ENCODE measurements at regions not wholly inside any gene's neighbourhood (a gene's known extent, or its start where the extent isn't known, plus 50 kb on each side); places are given as distances from the start of the nearest gene placed in this dataset.

DNA sequence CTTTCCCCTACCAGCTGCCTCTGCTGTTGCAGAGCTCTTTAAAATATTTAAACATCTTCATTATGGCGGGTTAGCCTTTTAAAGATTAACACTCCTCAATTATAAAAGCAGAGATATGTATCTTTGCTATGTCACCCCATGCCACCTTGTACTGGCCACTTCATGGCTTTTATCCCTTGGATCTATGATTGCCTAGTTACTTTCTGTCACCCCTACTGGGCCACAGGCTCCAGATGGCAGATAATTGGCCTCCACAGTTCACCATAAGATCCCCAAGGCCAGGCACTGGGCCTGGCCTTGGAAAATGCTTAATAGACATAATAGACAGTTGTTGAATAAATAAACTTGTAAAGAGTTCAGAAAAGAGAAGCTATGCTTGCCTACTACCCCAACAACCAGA, 142.0 kb upstream of the SHB start:
- TF ChIP-seq SUZ12 (IDR thresholded peaks at IDR 0.05; ENCODE audit: low read length) (no peak), SP1 (IDR thresholded peaks at IDR 0.05; ENCODE audit: low read depth, low read length) (no peak), TCF12 (IDR thresholded peaks at IDR 0.05; ENCODE audit: low read depth, low read length) (no peak)
- TF ChIP-seq, protein P1, sequence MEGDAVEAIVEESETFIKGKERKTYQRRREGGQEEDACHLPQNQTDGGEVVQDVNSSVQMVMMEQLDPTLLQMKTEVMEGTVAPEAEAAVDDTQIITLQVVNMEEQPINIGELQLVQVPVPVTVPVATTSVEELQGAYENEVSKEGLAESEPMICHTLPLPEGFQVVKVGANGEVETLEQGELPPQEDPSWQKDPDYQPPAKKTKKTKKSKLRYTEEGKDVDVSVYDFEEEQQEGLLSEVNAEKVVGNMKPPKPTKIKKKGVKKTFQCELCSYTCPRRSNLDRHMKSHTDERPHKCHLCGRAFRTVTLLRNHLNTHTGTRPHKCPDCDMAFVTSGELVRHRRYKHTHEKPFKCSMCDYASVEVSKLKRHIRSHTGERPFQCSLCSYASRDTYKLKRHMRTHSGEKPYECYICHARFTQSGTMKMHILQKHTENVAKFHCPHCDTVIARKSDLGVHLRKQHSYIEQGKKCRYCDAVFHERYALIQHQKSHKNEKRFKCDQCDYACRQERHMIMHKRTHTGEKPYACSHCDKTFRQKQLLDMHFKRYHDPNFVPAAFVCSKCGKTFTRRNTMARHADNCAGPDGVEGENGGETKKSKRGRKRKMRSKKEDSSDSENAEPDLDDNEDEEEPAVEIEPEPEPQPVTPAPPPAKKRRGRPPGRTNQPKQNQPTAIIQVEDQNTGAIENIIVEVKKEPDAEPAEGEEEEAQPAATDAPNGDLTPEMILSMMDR (IDR thresholded peaks at IDR 0.05; ENCODE audit: control extremely low read depth in 1 of 3, insufficient read depth in 1 of 3, low read depth in 1 of 3, low read length in 3 of 3), result no peak

All from H1 (cell line).